Liver (tissue), 8 donors: ENCODE measurements at regions not wholly inside any gene's neighbourhood (a gene's known extent, or its start where the extent isn't known, plus 50 kb on each side); places are given as distances from the start of the nearest gene placed in this dataset.

Experiments used
- DNase-seq: peaks from one replicate; pipeline ENCODE4 v3.0.0-alpha.2; 2017; ENCODE audit warnings: low spot score
- H3K27ac ChIP-seq, 2 donors: one replicate each; pipeline ENCODE4 v1.7.0; 2013; ENCODE audit warnings: inconsistent platforms in 2 of 2, low read length in 2 of 2, control low read depth in 1 of 2, low read depth in 1 of 2, mild to moderate bottlenecking in 1 of 2
- H3K27me3 ChIP-seq, 4 donors: one replicate each; pipeline versions ENCODE4 v1.6.1 to v1.7.0; 2013; ENCODE audit warnings: low read length in 3 of 4, inconsistent platforms in 1 of 4, mild to moderate bottlenecking in 1 of 4, moderate library complexity in 1 of 4; ENCODE audit not compliant: control insufficient read depth in 4 of 4, insufficient read depth in 4 of 4
- H3K36me3 ChIP-seq, 4 donors: one replicate each; pipeline versions ENCODE4 v1.6.1 to v1.7.0; 2013; ENCODE audit warnings: low read length in 3 of 4, mild to moderate bottlenecking in 3 of 4, low read depth in 1 of 4, moderate library complexity in 1 of 4; ENCODE audit not compliant: control insufficient read depth in 4 of 4, insufficient read depth in 3 of 4
- H3K4me1 ChIP-seq, 4 donors: one replicate each; pipeline versions ENCODE4 v1.6.1 to v1.7.0; 2013; ENCODE audit warnings: low read length in 3 of 4, mild to moderate bottlenecking in 3 of 4, moderate library complexity in 1 of 4; ENCODE audit not compliant: control insufficient read depth in 4 of 4, insufficient read depth in 4 of 4
- H3K4me3 ChIP-seq, 3 donors: one replicate each; pipeline versions ENCODE4 v1.6.1 to v1.7.0; 2013; ENCODE audit warnings: low read length in 3 of 3, control low read depth in 1 of 3, low read depth in 1 of 3, mild to moderate bottlenecking in 1 of 3
- H3K9ac ChIP-seq, 2 donors: one replicate each; pipeline ENCODE4 v1.7.0; 2013; ENCODE audit warnings: low read length in 2 of 2, mild to moderate bottlenecking in 2 of 2, moderate library complexity in 2 of 2, control low read depth in 1 of 2, low read depth in 1 of 2
- H3K9me3 ChIP-seq, 4 donors: one replicate each; pipeline versions ENCODE4 v1.6.1 to v1.7.0; 2013; ENCODE audit warnings: low read length in 3 of 4; ENCODE audit not compliant: control insufficient read depth in 4 of 4
- ATF3 ChIP-seq: IDR thresholded peaks from 2 replicates; pipeline ENCODE4 v1.6.1; 2016; ENCODE audit warnings: antibody characterized with exemption
- EGR1 ChIP-seq, 2 donors: IDR thresholded peaks; 2 replicates each; pipeline ENCODE4 v1.6.1; 2016 to 2018; ENCODE audit warnings: antibody characterized with exemption in 2 of 2, low read depth in 2 of 2
- FOXA1 ChIP-seq: IDR thresholded peaks from 2 replicates; pipeline ENCODE4 v1.6.1; 2016; ENCODE audit warnings: antibody characterized with exemption
- FOXA2 ChIP-seq: IDR thresholded peaks from 2 replicates; pipeline ENCODE4 v1.6.1; 2016; ENCODE audit warnings: antibody characterized with exemption
- GABPA ChIP-seq, 2 donors: IDR thresholded peaks in 1 of 2; conservative IDR thresholded peaks in 1 of 2; 2 replicates each; pipeline ENCODE4 v1.6.1; 2016; ENCODE audit warnings: antibody characterized with exemption in 2 of 2, mild to moderate bottlenecking in 1 of 2, moderate library complexity in 1 of 2
- HNF4A ChIP-seq, 2 donors: conservative IDR thresholded peaks; 2 replicates each; pipeline ENCODE4 v1.6.1; 2016; ENCODE audit warnings: antibody characterized with exemption in 2 of 2, mild to moderate bottlenecking in 2 of 2
- HNF4G ChIP-seq: IDR thresholded peaks from 2 replicates; pipeline ENCODE4 v1.6.1; 2016; ENCODE audit warnings: antibody characterized with exemption
- JUND ChIP-seq, 2 donors: IDR thresholded peaks; 2 replicates each; pipeline ENCODE4 v1.6.1; 2016; ENCODE audit warnings: antibody characterized with exemption in 2 of 2
- MAX ChIP-seq: IDR thresholded peaks from 2 replicates; pipeline ENCODE4 v1.6.1; 2016; ENCODE audit warnings: antibody characterized with exemption
- NR2F2 ChIP-seq: IDR thresholded peaks from 2 replicates; pipeline ENCODE4 v1.6.1; 2016; ENCODE audit warnings: antibody characterized with exemption
- RAD21 ChIP-seq, 2 donors: IDR thresholded peaks; 2 replicates each; pipeline ENCODE4 v1.6.1; 2016; ENCODE audit warnings: antibody characterized with exemption in 2 of 2, mild to moderate bottlenecking in 2 of 2
- REST ChIP-seq: IDR thresholded peaks from 2 replicates; pipeline ENCODE4 v1.6.1; 2016; ENCODE audit warnings: antibody characterized with exemption, mild to moderate bottlenecking
- RXRA ChIP-seq, 2 donors: IDR thresholded peaks; 2 replicates each; pipeline ENCODE4 v1.6.1; 2017 to 2018; ENCODE audit warnings: antibody characterized with exemption in 2 of 2, mild to moderate bottlenecking in 1 of 2
- SP1 ChIP-seq: IDR thresholded peaks from 2 replicates; pipeline ENCODE4 v1.6.1; 2018; ENCODE audit warnings: antibody characterized with exemption, mild to moderate bottlenecking
- TAF1 ChIP-seq: conservative IDR thresholded peaks from 2 replicates; pipeline ENCODE4 v1.6.1; 2016; ENCODE audit warnings: antibody characterized with exemption, mild to moderate bottlenecking
- YY1 ChIP-seq: IDR thresholded peaks from 2 replicates; pipeline ENCODE4 v1.6.1; 2016; ENCODE audit warnings: antibody characterized with exemption, mild to moderate bottlenecking
- ZBTB33 ChIP-seq: IDR thresholded peaks from 2 replicates; pipeline ENCODE4 v1.6.1; 2016; ENCODE audit warnings: antibody characterized with exemption
- WGBS: extraction: QIAGEN DNeasy Blood & Tissue Kit; methylation state at CpG from one replicate; pipeline ENCODE4 v1.1.7; 2013; 5-methylcytosine and 5-hydroxymethylcytosine counted together
- TF ChIP-seq, protein P1 (sequence below): fragments of 150-350 bp; IDR thresholded peaks from 2 replicates; pipeline ENCODE4 v1.5.1; 2017; ENCODE audit warnings: improper control_type of control experiment, low read depth, low read length; ENCODE audit not compliant: missing input control
- donor health status: healthy.
- donor health status: healthy.
- donor health status: healthy.
- donor health status: healthy.
- donor health status: healthy.

GRCh38 chr14:98633380-98633779, 638.6 kb downstream of the BCL11B start (continued):
- TF ChIP-seq REST, result no peak
- no peak for TF ChIP-seq SP1
- TF ChIP-seq GABPA (IDR thresholded peaks at IDR 0.05 in 1 of 2, conservative IDR thresholded peaks at IDR 0.05 in 1 of 2), result no peak
- TF ChIP-seq MAX, result no peak

GRCh38 chr14:98634043-98634820, 637.8 kb downstream of the BCL11B start:
- 64% methylated on average over 6 of the region's 6 CpGs for WGBS
- H3K9me3 ChIP-seq, result no peaks in the 10 kb centered on the region
- TF ChIP-seq ATF3, result no peak
- no peak for TF ChIP-seq TAF1
- no peak for TF ChIP-seq HNF4A (conservative IDR thresholded peaks at IDR 0.05)
- no peak for TF ChIP-seq MAX
- TF ChIP-seq, protein P1, sequence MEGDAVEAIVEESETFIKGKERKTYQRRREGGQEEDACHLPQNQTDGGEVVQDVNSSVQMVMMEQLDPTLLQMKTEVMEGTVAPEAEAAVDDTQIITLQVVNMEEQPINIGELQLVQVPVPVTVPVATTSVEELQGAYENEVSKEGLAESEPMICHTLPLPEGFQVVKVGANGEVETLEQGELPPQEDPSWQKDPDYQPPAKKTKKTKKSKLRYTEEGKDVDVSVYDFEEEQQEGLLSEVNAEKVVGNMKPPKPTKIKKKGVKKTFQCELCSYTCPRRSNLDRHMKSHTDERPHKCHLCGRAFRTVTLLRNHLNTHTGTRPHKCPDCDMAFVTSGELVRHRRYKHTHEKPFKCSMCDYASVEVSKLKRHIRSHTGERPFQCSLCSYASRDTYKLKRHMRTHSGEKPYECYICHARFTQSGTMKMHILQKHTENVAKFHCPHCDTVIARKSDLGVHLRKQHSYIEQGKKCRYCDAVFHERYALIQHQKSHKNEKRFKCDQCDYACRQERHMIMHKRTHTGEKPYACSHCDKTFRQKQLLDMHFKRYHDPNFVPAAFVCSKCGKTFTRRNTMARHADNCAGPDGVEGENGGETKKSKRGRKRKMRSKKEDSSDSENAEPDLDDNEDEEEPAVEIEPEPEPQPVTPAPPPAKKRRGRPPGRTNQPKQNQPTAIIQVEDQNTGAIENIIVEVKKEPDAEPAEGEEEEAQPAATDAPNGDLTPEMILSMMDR, result no peak
- no peaks in the 10 kb centered on the region for H3K36me3 ChIP-seq
- no peak overlapping the region for H3K9ac ChIP-seq
- H3K4me3 ChIP-seq, result no peak overlapping the region
- H3K27me3 ChIP-seq, result no peaks in the 10 kb centered on the region
- no peak for DNase-seq
- H3K27ac ChIP-seq, result no peak overlapping the region
- no peaks in the 10 kb centered on the region for H3K4me1 ChIP-seq

GRCh38 chr14:98638366-98638765, 633.6 kb downstream of the BCL11B start:
- 88% methylated on average over 3 of the region's 3 CpGs for WGBS
- no peak overlapping the region for H3K4me3 ChIP-seq
- no peak overlapping the region for H3K9ac ChIP-seq
- no peak for DNase-seq
- H3K27ac ChIP-seq, result no peak overlapping the region
- no peaks in the 10 kb centered on the region for H3K27me3 ChIP-seq
- no peaks in the 10 kb centered on the region for H3K36me3 ChIP-seq
- no peaks in the 10 kb centered on the region for H3K4me1 ChIP-seq
- peaks cover 0 to 3% (median 1%) of the 10 kb centered on the region in 4 donors for H3K9me3 ChIP-seq
- TF ChIP-seq GABPA (IDR thresholded peaks at IDR 0.05 in 1 of 2, conservative IDR thresholded peaks at IDR 0.05 in 1 of 2), result no peak
- no peak for TF ChIP-seq JUND (IDR thresholded peaks at IDR 0.05)
- TF ChIP-seq HNF4G, result no peak
- TF ChIP-seq MAX, result no peak
- TF ChIP-seq, protein P1, result no peak
- TF ChIP-seq ATF3, result no peak
- TF ChIP-seq FOXA1, result no peak
- no peak for TF ChIP-seq YY1
- no peak for TF ChIP-seq TAF1
- TF ChIP-seq RAD21 (IDR thresholded peaks at IDR 0.05), result no peak
- TF ChIP-seq EGR1 (IDR thresholded peaks at IDR 0.05; ENCODE audit: low read depth in 2 of 2), result no peak
- TF ChIP-seq RXRA (IDR thresholded peaks at IDR 0.05), result no peak
- no peak for TF ChIP-seq ZBTB33
- no peak for TF ChIP-seq FOXA2
- no peak for TF ChIP-seq HNF4A (conservative IDR thresholded peaks at IDR 0.05)
- TF ChIP-seq NR2F2, result no peak
